HG03045 (cell line): ENCODE measurements at regions not wholly inside any gene's neighbourhood (a gene's known extent, or its start where the extent isn't known, plus 50 kb on each side); places are given as distances from the start of the nearest gene placed in this dataset.

ENCODE experiments used
- ATAC-seq: cut with Tn5 transposase; IDR thresholded peaks from one replicate; pipeline ENCODE4 v1.9.1; 2021; ENCODE audit warnings: mild to moderate bottlenecking, moderate library complexity; ENCODE audit not compliant: unreplicated experiment

- no peak for ATAC-seq
Observed at GRCh38 chr4:22031423-22031822, 82.9 kb upstream of the KCNIP4 start.

GRCh38 chr4:22030881-22031280 lies 82.3 kb upstream of the KCNIP4 start:
- ATAC-seq: no peak

- no peak for ATAC-seq
Observed at GRCh38 chr4:22030307-22030706, 81.7 kb upstream of the KCNIP4 start.

- no peak for ATAC-seq
Observed at GRCh38 chr4:22029803-22030202, 81.2 kb upstream of the KCNIP4 start.

- ATAC-seq: no peak
Observed at GRCh38 chr4:22021106-22021505, 72.5 kb upstream of the KCNIP4 start.

GRCh38 chr4:22020129-22020528 lies 71.6 kb upstream of the KCNIP4 start:
- ATAC-seq: no peak

- ATAC-seq: no peak
Observed at GRCh38 chr4:22019676-22020075, 71.1 kb upstream of the KCNIP4 start.

GRCh38 chr4:22014222-22014741 lies 65.7 kb upstream of the KCNIP4 start:
- no peak for ATAC-seq

GRCh38 chr4:22003878-22004277 lies 55.3 kb upstream of the KCNIP4 start:
- ATAC-seq: no peak
